Left ventricle myocardium superior (tissue), 1 donor: ENCODE measurements at regions not wholly inside any gene's neighbourhood (a gene's known extent, or its start where the extent isn't known, plus 50 kb on each side); places are given as distances from the start of the nearest gene placed in this dataset.
"Not testable (repeated sequence)": the region's sequence is repeated elsewhere in the genome, so short reads cannot be mapped to it uniquely, and the experiment has no call there.

ENCODE experiments used
- ATAC-seq: fragments of 200-7000 bp; cut with Tn5 transposase; one replicate; pipeline ENCODE4 v1.9.1; 2020; ENCODE audit warnings: mild to moderate bottlenecking, moderate library complexity
- DNase-seq: peaks from one replicate; pipeline ENCODE4 v3.0.0-alpha.2; 2020
- intact Hi-C: fragments of 100-400 bp; cut with micrococcal nuclease; formaldehyde crosslinking; loops from one replicate; pipeline ENCODE4 v1.11.0; 2022
- donor health status: DM: no; HTN: yes; CAD: no; lungs with severe emphysema.

- intact Hi-C loops, result no loop called here
- no peak for ATAC-seq
These were observed 676.6 kb downstream of the NSUN3 start for GRCh38 chr3:94739420-94739819.

GRCh38 chr3:94758751-94759150 lies 695.9 kb downstream of the NSUN3 start:
- DNase-seq, result no peak
- intact Hi-C loops, result no loop called here

More at GRCh38 chr3:94739420-94739819, 676.6 kb downstream of the NSUN3 start:
- no peak for DNase-seq

DNA sequence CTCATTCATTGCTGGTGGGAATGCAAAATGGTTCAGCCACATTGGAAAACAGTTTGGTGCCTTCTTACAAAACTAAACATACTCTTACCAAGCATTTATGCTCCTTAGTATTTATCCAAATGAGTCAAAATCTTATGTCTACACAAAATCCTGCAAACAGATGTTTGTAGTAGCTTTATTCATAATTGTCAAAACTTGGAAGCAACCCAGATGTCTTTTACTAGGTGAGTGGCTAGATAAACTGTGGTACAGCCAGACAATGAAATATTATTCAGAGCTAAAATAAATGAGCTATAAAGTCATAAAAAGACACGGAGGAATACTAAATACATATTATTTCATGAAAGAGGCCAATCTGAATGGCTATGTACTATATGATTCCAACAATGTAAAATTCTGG lies 709.5 kb downstream of the NSUN3 start:
- DNase-seq, result no peak
- intact Hi-C loops, result no loop called here
- no peak for ATAC-seq

More at GRCh38 chr3:94758751-94759150, 695.9 kb downstream of the NSUN3 start:
- no peak for ATAC-seq

DNA sequence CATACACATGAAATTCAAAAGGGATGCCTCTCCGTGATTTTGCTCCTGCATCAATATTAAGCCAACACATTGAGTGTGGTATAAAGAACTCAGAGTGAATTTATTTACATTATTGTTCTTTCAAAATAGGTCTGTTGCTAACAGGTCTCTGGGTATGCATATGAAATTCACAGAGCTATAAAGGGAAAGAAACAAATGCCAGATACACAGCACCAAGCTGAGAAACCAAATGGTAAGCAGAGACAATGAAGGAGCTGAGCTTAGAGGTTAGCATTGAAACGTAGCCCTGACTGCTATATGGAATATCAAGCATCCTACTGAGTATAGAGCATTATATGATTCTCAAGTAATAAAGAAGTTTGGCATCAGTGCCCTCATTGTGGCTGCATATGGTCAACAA lies 712.9 kb downstream of the NSUN3 start:
- DNase-seq (no peak), ATAC-seq (no peak)
- intact Hi-C loops, result no loop called here

GRCh38 chr3:94776401-94776915 lies 713.6 kb downstream of the NSUN3 start:
- no peak for DNase-seq
- intact Hi-C loops, result no loop called here
- ATAC-seq, result no peak

DNA sequence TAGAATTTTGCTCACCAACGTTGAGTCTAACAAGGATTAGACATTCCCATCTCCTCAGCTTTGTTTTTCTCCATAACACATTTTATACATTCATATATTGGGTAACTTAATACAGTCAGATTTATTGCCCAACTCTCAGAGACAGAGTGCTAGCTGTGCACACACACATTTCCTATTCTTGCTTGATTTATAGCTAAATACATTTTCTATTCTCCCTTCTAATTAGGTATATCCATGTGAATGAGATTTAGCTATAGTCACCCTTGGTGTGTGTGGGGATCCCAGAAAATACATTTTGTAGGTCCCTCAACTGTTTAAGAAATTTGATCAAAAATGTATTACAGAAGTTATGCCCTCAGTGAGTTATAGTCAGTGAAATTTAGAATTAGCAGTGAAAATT lies 715.4 kb downstream of the NSUN3 start:
- no peak for DNase-seq
- ATAC-seq, result no peak
- intact Hi-C loops, result no loop called here

DNA sequence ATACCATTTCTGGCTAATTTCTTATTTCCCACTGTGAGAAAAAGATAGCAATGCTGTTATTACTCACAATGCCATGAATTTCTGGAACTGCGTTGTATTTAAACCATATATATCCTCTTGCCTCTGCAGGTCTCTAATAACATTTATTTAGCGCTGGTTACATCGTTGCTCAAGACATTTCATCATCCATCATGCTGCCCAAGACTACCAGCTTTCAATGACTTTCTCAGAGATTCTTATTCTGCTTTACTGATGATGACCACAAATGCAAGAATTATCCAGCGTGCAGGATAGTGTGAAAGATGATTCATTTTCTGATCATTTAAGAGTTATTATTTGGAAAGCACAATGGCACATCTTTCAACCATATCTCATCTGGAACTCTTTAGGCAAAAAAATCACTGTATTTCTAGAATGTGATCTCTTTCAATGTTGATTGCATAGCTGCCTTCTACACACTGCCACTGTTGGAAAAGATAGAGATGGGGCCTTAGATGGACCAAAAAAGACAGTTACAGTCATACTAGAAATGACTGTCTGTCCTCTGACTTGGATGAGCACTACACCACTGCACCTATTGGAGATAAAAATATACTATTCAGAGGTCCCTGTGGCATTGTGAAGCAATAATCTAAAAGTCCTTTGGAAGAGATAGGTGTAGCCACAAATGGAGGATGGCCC lies 716.1 kb downstream of the NSUN3 start:
- intact Hi-C loops, result no loop called here
- DNase-seq (no peak), ATAC-seq (no peak)

GRCh38 chr3:94779699-94780098 lies 716.8 kb downstream of the NSUN3 start:
- DNase-seq, result no peak
- intact Hi-C loops, result no loop called here
- ATAC-seq, result no peak

DNA sequence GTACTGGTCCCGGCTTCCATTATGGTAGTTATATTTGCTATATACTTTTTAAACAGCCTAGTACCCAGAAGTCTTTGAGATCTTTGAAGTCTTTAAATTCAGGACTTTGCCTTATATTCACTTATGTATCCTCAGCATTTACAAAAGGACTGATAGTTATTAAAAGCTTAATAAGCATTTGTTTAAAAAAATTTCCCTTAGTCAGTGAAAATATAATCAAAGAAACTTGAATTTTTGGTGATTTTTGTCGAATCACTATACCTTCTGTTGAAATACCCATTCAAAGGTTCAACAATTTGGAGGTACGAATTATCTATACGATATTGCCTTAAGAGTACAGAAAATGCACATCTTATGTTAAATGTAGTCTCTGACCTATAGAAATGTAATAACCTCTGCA lies 721.4 kb downstream of the NSUN3 start:
- no peak for ATAC-seq
- intact Hi-C loops, result no loop called here
- no peak for DNase-seq

GRCh38 chr3:94787066-94787465 lies 724.2 kb downstream of the NSUN3 start:
- ATAC-seq (no peak), DNase-seq (no peak)
- intact Hi-C loops, result no loop called here

DNA sequence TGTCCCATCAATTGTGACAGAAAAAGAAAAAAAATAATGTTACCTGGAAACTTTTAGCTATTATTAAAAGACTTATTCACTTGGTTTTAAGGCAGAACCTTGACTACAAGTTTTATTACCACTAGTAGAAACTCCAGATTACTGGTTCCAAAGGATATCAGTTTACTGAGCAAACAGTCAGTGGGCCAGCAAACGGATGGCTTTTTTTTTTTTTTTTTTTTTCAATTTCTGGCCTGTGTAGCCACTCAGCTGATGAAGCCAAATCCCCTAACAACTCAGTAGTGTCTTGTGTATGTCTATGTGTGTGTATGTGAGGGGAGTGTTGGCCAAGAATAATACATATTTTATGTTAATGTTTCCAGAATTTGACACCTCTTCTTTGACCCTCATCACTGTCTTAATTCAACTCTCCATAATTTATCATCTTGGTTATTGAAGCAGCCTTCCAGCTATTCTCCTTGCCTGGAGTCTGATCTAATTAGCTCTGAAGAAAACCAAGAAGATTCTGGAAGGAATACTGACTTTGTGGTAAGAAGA lies 724.9 kb downstream of the NSUN3 start:
- intact Hi-C loops, result no loop called here
- ATAC-seq (no peak), DNase-seq (no peak)

GRCh38 chr3:94794563-94794962 lies 731.7 kb downstream of the NSUN3 start:
- DNase-seq, result no peak
- intact Hi-C loops, result no loop called here
- no peak for ATAC-seq

GRCh38 chr3:94799420-94800060 lies 736.7 kb downstream of the NSUN3 start:
- ATAC-seq (no peak), DNase-seq (no peak)
- intact Hi-C loops, result no loop called here

GRCh38 chr3:94811836-94812235 lies 749.0 kb downstream of the NSUN3 start:
- ATAC-seq, result no peak
- DNase-seq, result no peak
- intact Hi-C loops, result no loop called here

DNA sequence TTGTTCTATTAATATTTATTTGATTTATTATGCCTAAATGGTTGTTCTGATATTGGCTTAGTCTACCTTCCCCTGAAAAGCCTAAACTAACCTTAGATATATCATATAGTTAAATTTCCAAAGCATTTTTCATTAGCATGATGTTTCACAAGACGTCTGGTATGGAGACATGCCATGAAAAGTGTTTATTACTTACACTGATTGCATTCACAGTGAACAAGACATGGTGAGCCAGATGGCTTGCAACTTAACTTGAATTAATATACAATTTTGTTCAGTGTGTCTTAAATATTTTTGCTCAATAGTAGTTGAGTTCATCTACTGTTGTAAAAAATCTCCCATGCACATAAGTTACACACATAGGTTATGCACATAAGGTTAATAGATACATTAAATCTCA lies 758.4 kb downstream of the NSUN3 start:
- DNase-seq (no peak), ATAC-seq (no peak)
- intact Hi-C loops, result no loop called here

GRCh38 chr3:94822298-94822697 lies 759.4 kb downstream of the NSUN3 start:
- ATAC-seq, result no peak
- intact Hi-C loops, result no loop called here
- no peak for DNase-seq

DNA sequence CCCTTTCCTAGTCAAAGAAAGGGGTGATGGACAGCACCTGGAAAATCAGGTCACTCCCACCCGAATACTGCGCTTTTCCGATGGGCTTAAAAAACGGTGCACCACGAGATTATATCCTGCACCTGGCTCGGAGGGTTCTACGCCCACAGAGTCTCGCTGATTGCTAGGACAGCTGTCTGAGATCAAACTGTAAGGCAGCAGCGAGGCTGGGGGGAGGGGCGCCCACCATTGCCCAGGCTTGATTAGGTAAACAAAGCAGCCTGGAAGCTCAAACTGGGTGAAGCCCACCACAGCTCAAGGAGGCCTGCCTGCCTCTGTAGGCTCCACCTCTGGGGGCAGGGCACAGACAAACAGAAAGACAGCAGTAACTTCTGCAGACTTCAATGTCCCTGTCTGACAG lies 783.4 kb downstream of the NSUN3 start:
- DNase-seq, result not testable (repeated sequence)

GRCh38 chr3:94862703-94863102 lies 799.8 kb downstream of the NSUN3 start:
- intact Hi-C loops, result no loop called here
- ATAC-seq, result peak; percentile 30
- no peak for DNase-seq

More for the DNA sequence above, 783.4 kb downstream of the NSUN3 start:
- ATAC-seq, intact Hi-C loops: not testable (repeated sequence)

GRCh38 chr3:94869059-94869547 lies 806.2 kb downstream of the NSUN3 start:
- intact Hi-C loops, result no loop called here
- ATAC-seq (no peak), DNase-seq (no peak)

GRCh38 chr3:94873751-94874150 lies 810.9 kb downstream of the NSUN3 start:
- DNase-seq (no peak), ATAC-seq (no peak)
- intact Hi-C loops, result no loop called here
